ENCODE measurements at regions not wholly inside any gene's neighbourhood (a gene's known extent, or its start where the extent isn't known, plus 50 kb on each side); places are given as distances from the start of the nearest gene placed in this dataset.

- TF ChIP-seq BHLHE40 (IDR thresholded peaks at IDR 0.05; ENCODE audit: borderline replicate concordance) (no peak), SP1 (IDR thresholded peaks at IDR 0.05) (no peak), CTBP1 (IDR thresholded peaks at IDR 0.05; ENCODE audit: borderline replicate concordance) (no peak), LEF1 (IDR thresholded peaks at IDR 0.05; ENCODE audit: borderline replicate concordance) (no peak), TARDBP (IDR thresholded peaks at IDR 0.05) (no peak), FOXM1 (IDR thresholded peaks at IDR 0.05; ENCODE audit: borderline replicate concordance) (no peak), FOXA1 (IDR thresholded peaks at IDR 0.05) (no peak), SUZ12 (IDR thresholded peaks at IDR 0.05) (no peak), ELF4 (IDR thresholded peaks at IDR 0.05) (no peak), PKNOX1 (IDR thresholded peaks at IDR 0.05) (no peak), ZNF384 (IDR thresholded peaks at IDR 0.05) (no peak)
These were observed 242.4 kb downstream of the RNF144B start for GRCh38 chr6:18629571-18629970.

All from HEK293T (cell line).